ENCODE measurements at regions not wholly inside any gene's neighbourhood (a gene's known extent, or its start where the extent isn't known, plus 50 kb on each side); places are given as distances from the start of the nearest gene placed in this dataset.

DNA sequence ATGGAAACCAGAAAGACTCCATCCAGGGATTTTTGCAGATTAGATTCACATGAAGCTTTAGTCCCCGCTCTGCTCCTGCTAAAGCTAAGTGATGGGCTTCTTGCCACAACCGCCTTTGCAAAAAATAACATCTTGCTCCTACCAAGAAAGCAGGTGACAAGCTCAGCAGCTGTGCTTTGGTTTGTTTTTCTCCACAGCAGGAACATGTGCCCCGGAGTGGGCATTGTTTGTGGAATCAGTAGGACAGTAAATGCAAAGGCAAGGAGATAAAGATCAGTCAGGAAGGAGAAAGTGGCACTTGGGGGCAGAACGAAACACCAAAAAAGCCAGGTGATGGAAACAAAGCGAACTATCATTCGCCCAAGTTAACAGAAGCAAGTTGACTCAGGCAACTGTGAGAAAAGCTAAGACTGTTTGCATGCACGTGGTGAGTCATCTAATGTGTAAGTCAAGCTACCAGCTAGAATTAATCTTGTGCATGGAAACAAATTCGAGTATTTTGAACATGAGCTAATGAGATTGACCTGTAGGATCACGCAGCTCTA lies 165.5 kb upstream of the PLXNC1 start:
- no peaks in the 10 kb centered on the region for H4K20me1 ChIP-seq (ENCODE audit: insufficient read depth, low read length)
- no peaks in the 10 kb centered on the region for H3K79me2 ChIP-seq (ENCODE audit: low read length)
- H2AFZ ChIP-seq (ENCODE audit: low read depth, low read length): no peak overlapping the region
- no peak overlapping the region for H3K4me2 ChIP-seq (ENCODE audit: low read length)
- no peak overlapping the region for H3K27ac ChIP-seq (ENCODE audit: low read length)
- H3K9me3 ChIP-seq (ENCODE audit: insufficient read depth, low read length): no peaks in the 10 kb centered on the region
- no peak overlapping the region for H3K9ac ChIP-seq (ENCODE audit: low read length)
- no peak for TF ChIP-seq EZH2phosphoT487 (IDR thresholded peaks at IDR 0.05; ENCODE audit: low read depth)
- TF ChIP-seq, protein P1, sequence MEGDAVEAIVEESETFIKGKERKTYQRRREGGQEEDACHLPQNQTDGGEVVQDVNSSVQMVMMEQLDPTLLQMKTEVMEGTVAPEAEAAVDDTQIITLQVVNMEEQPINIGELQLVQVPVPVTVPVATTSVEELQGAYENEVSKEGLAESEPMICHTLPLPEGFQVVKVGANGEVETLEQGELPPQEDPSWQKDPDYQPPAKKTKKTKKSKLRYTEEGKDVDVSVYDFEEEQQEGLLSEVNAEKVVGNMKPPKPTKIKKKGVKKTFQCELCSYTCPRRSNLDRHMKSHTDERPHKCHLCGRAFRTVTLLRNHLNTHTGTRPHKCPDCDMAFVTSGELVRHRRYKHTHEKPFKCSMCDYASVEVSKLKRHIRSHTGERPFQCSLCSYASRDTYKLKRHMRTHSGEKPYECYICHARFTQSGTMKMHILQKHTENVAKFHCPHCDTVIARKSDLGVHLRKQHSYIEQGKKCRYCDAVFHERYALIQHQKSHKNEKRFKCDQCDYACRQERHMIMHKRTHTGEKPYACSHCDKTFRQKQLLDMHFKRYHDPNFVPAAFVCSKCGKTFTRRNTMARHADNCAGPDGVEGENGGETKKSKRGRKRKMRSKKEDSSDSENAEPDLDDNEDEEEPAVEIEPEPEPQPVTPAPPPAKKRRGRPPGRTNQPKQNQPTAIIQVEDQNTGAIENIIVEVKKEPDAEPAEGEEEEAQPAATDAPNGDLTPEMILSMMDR (IDR thresholded peaks at IDR 0.05; ENCODE audit: low read depth, low read length): no peak
- no peak overlapping the region for H3K4me3 ChIP-seq (ENCODE audit: low read length)
- no peaks in the 10 kb centered on the region for H3K4me1 ChIP-seq (ENCODE audit: low read length)
- peaks cover 7% of the 10 kb centered on the region; the same call in 1 of the 2 replicates for H3K27me3 ChIP-seq (ENCODE audit: low read depth, low read length)
- no peaks in the 10 kb centered on the region for H3K36me3 ChIP-seq (replicated peaks; ENCODE audit: low read depth, low read length)

GRCh38 chr12:93984005-93984404 lies 164.4 kb upstream of the PLXNC1 start:
- Histone ChIP-seq H3K9me3 (ENCODE audit: insufficient read depth, low read length) (no peaks in the 10 kb centered on the region), H3K27ac (ENCODE audit: low read length) (no peak overlapping the region), H3K27me3 (ENCODE audit: low read depth, low read length) (peaks cover 7% of the 10 kb centered on the region; the same call in 1 of the 2 replicates), H3K79me2 (ENCODE audit: low read length) (no peaks in the 10 kb centered on the region), H2AFZ (ENCODE audit: low read depth, low read length) (no peak overlapping the region), H3K36me3 (replicated peaks; ENCODE audit: low read depth, low read length) (no peaks in the 10 kb centered on the region), H3K4me1 (ENCODE audit: low read length) (no peaks in the 10 kb centered on the region), H3K4me2 (ENCODE audit: low read length) (no peak overlapping the region), H3K4me3 (ENCODE audit: low read length) (no peak overlapping the region), H4K20me1 (ENCODE audit: insufficient read depth, low read length) (no peaks in the 10 kb centered on the region), H3K9ac (ENCODE audit: low read length) (no peak overlapping the region)
- no peak for TF ChIP-seq EZH2phosphoT487 (IDR thresholded peaks at IDR 0.05; ENCODE audit: low read depth)
- TF ChIP-seq, protein P1 (IDR thresholded peaks at IDR 0.05; ENCODE audit: low read depth, low read length): no peak

DNA sequence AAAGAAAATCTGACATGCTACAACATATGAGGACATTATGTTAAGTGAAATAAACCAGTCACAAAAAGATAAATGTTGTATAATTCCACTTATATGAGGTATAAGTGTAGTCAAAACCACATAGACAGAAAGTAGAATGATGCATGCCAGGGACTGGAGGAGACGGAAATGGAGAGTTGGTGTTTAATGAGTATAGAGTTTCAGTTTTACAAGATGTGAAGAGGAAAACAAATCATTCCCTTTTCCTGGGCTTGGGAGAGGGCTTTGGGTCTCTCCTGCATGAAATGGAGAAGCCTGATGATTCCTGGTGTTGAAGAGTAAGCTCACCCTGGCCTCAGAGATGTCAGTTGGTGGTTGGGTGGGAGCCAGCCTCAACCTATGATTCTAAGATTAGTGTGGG lies 158.4 kb upstream of the PLXNC1 start:
- H3K27ac ChIP-seq (ENCODE audit: low read length): no peak overlapping the region
- no peak overlapping the region for H2AFZ ChIP-seq (ENCODE audit: low read depth, low read length)
- H3K36me3 ChIP-seq (replicated peaks; ENCODE audit: low read depth, low read length): no peaks in the 10 kb centered on the region
- H3K4me2 ChIP-seq (ENCODE audit: low read length): no peak overlapping the region
- no peaks in the 10 kb centered on the region for H3K9me3 ChIP-seq (ENCODE audit: insufficient read depth, low read length)
- no peak for TF ChIP-seq EZH2phosphoT487 (IDR thresholded peaks at IDR 0.05; ENCODE audit: low read depth)
- TF ChIP-seq, protein P1 (IDR thresholded peaks at IDR 0.05; ENCODE audit: low read depth, low read length): no peak
- no peaks in the 10 kb centered on the region for H3K79me2 ChIP-seq (ENCODE audit: low read length)
- H3K9ac ChIP-seq (ENCODE audit: low read length): no peak overlapping the region
- H4K20me1 ChIP-seq (ENCODE audit: insufficient read depth, low read length): no peaks in the 10 kb centered on the region
- H3K4me3 ChIP-seq (ENCODE audit: low read length): no peak overlapping the region
- H3K4me1 ChIP-seq (ENCODE audit: low read length): no peaks in the 10 kb centered on the region
- no peaks in the 10 kb centered on the region for H3K27me3 ChIP-seq (ENCODE audit: low read depth, low read length)

DNA sequence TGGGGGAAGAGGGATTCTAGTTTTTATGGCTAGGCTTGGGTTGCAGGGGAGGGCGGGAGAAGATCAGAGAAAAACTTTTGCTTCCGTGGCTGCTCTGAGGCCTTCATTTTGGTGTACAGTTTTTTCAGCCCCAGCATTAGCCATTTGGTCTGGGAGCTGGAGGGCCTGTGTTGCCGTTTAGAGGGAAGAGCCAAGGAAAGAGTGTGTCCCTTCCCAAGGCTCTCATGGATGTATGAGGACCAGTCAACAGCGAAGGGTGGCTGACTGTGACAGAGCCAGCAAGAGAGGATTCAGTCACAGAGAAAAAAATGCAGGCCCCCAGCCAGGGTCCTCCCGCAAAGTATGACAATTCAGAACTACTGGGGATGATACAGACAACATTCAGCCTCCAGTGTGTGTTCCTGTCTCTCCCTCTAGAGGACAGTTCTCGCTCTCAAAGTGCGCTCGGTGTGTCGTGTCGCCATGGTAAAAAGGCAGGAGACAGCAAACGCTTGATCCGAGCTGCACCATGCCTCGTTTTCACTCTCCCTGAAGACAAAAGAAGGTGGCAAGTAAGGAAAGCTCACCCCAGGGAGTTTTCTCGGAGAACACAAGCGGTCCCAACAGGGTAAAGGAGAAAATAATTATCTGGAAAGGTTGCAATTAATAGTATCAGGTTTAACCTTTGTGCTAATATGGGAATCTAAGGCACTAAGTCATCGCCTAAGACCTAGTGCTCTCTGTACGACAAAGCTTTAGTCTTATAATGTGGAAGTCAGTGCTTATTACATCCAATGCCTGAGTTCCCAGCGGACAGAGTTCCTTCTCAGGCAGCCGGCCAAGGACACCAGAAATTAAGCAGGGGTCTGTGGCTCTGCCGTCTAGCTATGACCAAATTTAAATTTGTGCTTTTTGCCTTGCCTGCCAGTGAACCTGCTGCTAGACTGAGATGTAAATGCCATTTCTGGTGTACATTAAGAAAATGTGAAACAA lies 157.3 kb upstream of the PLXNC1 start:
- Histone ChIP-seq H3K27ac (ENCODE audit: low read length) (no peak overlapping the region), H3K4me2 (ENCODE audit: low read length) (no peak overlapping the region), H3K79me2 (ENCODE audit: low read length) (no peaks in the 10 kb centered on the region), H3K9ac (ENCODE audit: low read length) (no peak overlapping the region), H3K27me3 (ENCODE audit: low read depth, low read length) (no peaks in the 10 kb centered on the region), H3K36me3 (replicated peaks; ENCODE audit: low read depth, low read length) (no peaks in the 10 kb centered on the region), H3K4me3 (ENCODE audit: low read length) (no peak overlapping the region), H4K20me1 (ENCODE audit: insufficient read depth, low read length) (no peaks in the 10 kb centered on the region), H3K4me1 (ENCODE audit: low read length) (no peaks in the 10 kb centered on the region), H2AFZ (ENCODE audit: low read depth, low read length) (no peak overlapping the region), H3K9me3 (ENCODE audit: insufficient read depth, low read length) (no peaks in the 10 kb centered on the region)
- TF ChIP-seq, protein P1 (IDR thresholded peaks at IDR 0.05; ENCODE audit: low read depth, low read length): no peak
- TF ChIP-seq EZH2phosphoT487 (IDR thresholded peaks at IDR 0.05; ENCODE audit: low read depth): no peak
